PC-9 (cell line): ENCODE measurements at regions not wholly inside any gene's neighbourhood (a gene's known extent, or its start where the extent isn't known, plus 50 kb on each side); places are given as distances from the start of the nearest gene placed in this dataset.

Experiments used
- BruUV-seq: library from RNA; stranded (reverse); fragments of 400-500 nt; replicated peaks from 2 replicates; lab custom pipeline; 2021; lab: Mats Ljungman, UMichigan
- CTCF ChIA-PET: fragments of 300-600 bp; sonication (Branson Sonifier 250); formaldehyde crosslinking; loops from one replicate; lab custom pipeline; 2022; ENCODE audit warnings: antibody characterized with exemption; lab: Charles Lee
- POLR2A ChIA-PET: fragments of 300-600 bp; sonication (Branson Sonifier 250); formaldehyde crosslinking; loops from one replicate; lab custom pipeline; 2022; ENCODE audit warnings: antibody characterized with exemption; ENCODE audit not compliant: unreplicated experiment; lab: Charles Lee
- DNase-seq, 2 experiments: peaks; one replicate each; pipeline versions ENCODE4 v3.0.0 to v3.0.0-alpha.2; 2015 to 2022; ENCODE audit warnings: mixed read lengths in 1 of 2
- H2AFZ ChIP-seq: fragments of 200-600 bp; sonication (generic); 2 replicates; pipeline ENCODE4 v1.8.1; 2017; ENCODE audit warnings: antibody characterized with exemption
- H3F3A ChIP-seq: fragments of 200-600 bp; sonication (generic); 2 replicates; pipeline ENCODE4 v1.8.1; 2017; ENCODE audit warnings: antibody characterized with exemption, mild to moderate bottlenecking, low read depth; ENCODE audit not compliant: insufficient read depth
- H3K27ac ChIP-seq: fragments of 200-600 bp; sonication (generic); 2 replicates; pipeline ENCODE4 v1.6.1; 2016; ENCODE audit warnings: mixed run types
- H3K27me3 ChIP-seq: fragments of 200-600 bp; sonication (generic); 2 replicates; pipeline ENCODE4 v1.6.1; 2016; ENCODE audit warnings: low read depth, mixed run types; ENCODE audit not compliant: insufficient read depth
- H3K36me3 ChIP-seq: fragments of 200-600 bp; sonication (generic); 2 replicates; pipeline ENCODE4 v1.6.1; 2016; ENCODE audit warnings: low read depth, mixed run types
- H3K4me1 ChIP-seq: fragments of 200-600 bp; sonication (generic); replicated peaks from 2 replicates; pipeline ENCODE4 v1.6.1; 2016; ENCODE audit warnings: mixed run types; ENCODE audit not compliant: insufficient read depth
- H3K4me2 ChIP-seq: fragments of 200-600 bp; sonication (generic); 2 replicates; pipeline ENCODE4 v1.6.1; 2017; ENCODE audit warnings: mixed run types
- H3K4me3 ChIP-seq: fragments of 200-600 bp; sonication (generic); 2 replicates; pipeline ENCODE4 v1.6.1; 2016; ENCODE audit warnings: mixed run types
- H3K79me2 ChIP-seq: fragments of 200-600 bp; sonication (generic); 2 replicates; pipeline ENCODE4 v1.6.1; 2017; ENCODE audit warnings: low read depth, mixed run types
- H3K9me2 ChIP-seq: fragments of 200-600 bp; sonication (generic); 2 replicates; pipeline ENCODE4 v1.8.1; 2017; ENCODE audit warnings: mild to moderate bottlenecking; ENCODE audit not compliant: insufficient read depth
- H3K9me3 ChIP-seq: fragments of 200-600 bp; sonication (generic); 2 replicates; pipeline ENCODE4 v1.8.1; 2016; ENCODE audit warnings: low read depth; ENCODE audit not compliant: insufficient read depth
- H4K20me1 ChIP-seq: fragments of 200-600 bp; sonication (generic); 2 replicates; pipeline ENCODE4 v1.8.1; 2017; ENCODE audit not compliant: insufficient read depth
- CTCF ChIP-seq: fragments of 200-600 bp; sonication (generic); conservative IDR thresholded peaks from 2 replicates; pipeline ENCODE4 v1.6.1; 2017; ENCODE audit warnings: mixed run types, antibody characterized with exemption, mild to moderate bottlenecking, moderate library complexity
- EZH2 ChIP-seq: fragments of 200-600 bp; sonication (generic); IDR thresholded peaks from 2 replicates; pipeline ENCODE4 v1.8.0; 2017; ENCODE audit warnings: antibody characterized with exemption, low read depth
- intact Hi-C: fragments of 100-400 bp; cut with micrococcal nuclease; formaldehyde crosslinking; loops from one replicate; pipeline ENCODE4 v1.10.0; 2022; ENCODE audit not compliant: unreplicated experiment

DNA sequence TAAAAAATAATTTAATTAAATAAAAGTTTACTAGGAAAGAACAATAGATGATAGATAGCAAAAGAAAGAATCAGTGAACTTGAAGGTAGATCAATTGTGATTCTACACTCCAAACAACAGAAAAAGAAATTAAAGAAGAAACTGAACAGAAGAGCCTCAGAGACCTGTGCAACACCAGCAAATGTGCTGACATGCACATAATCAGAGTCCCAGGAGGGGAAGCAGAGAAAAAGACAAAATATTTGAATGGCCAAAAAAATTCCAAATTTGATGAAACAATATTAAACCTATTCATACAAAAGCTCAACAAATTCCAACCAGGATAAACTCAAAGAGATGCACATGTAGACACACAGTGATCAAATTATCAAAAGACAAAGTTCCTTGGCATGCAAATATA, 267.5 kb upstream of the OPRM1 start:
- DNase-seq, result no peak
- H3K4me1 ChIP-seq, result no peaks in the 10 kb centered on the region
- H3K9me3 ChIP-seq, result no peaks in the 10 kb centered on the region
- ChIA-PET CTCF (no interaction called here), POLR2A (no interaction called here)
- no peaks in the 10 kb centered on the region for H3K27me3 ChIP-seq
- H3K36me3 ChIP-seq, result no peaks in the 10 kb centered on the region
- intact Hi-C loops, result no loop called here
- no peak overlapping the region for H2AFZ ChIP-seq
- H4K20me1 ChIP-seq, result no peaks in the 10 kb centered on the region
- H3K4me2 ChIP-seq, result no peak overlapping the region
- H3K27ac ChIP-seq, result no peak overlapping the region
- no TSS peak for BruUV-seq
- no peaks in the 10 kb centered on the region for H3K79me2 ChIP-seq
- TF ChIP-seq CTCF (no peak), EZH2 (no peak)
- H3K4me3 ChIP-seq, result no peak overlapping the region
- no peaks in the 10 kb centered on the region for H3K9me2 ChIP-seq
- no peaks in the 10 kb centered on the region for H3F3A ChIP-seq

- H3K79me2 ChIP-seq, result no peaks in the 10 kb centered on the region
Measured at GRCh38 chr6:153767127-153767526, 271.9 kb upstream of the OPRM1 start.

DNA sequence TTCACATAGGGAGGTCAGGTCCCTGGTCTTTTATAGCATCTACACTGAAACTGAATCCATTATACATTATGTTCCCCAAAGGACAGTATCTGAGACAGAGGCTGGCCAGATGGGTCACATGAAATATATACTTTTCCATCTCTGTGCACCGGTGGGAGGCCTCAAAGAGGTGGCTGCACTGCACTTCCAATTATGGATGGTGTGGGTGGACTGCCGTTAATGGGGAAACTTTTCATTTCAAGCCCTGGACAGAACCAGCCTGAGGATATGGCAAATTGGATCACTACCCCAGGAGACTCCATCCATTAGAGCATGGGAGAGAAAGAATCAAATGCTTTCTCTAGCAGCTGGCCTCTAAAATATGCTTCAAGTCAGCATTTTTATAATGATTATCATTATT, 280.5 kb upstream of the OPRM1 start:
- Histone ChIP-seq H3K79me2 (no peaks in the 10 kb centered on the region), H2AFZ (no peak overlapping the region), H4K20me1 (no peaks in the 10 kb centered on the region), H3K9me2 (no peaks in the 10 kb centered on the region), H3K27ac (no peak overlapping the region), H3K36me3 (no peaks in the 10 kb centered on the region), H3F3A (no peaks in the 10 kb centered on the region), H3K4me1 (no peaks in the 10 kb centered on the region), H3K27me3 (no peaks in the 10 kb centered on the region), H3K4me3 (no peak overlapping the region), H3K9me3 (no peaks in the 10 kb centered on the region), H3K4me2 (no peak overlapping the region)
- ChIA-PET CTCF (no interaction called here), POLR2A (no interaction called here)
- DNase-seq, result no peak
- intact Hi-C loops, result no loop called here
- TF ChIP-seq CTCF, result no peak
- TF ChIP-seq EZH2, result no peak
- no TSS peak for BruUV-seq

More at GRCh38 chr6:153767127-153767526, 271.9 kb upstream of the OPRM1 start:
- Histone ChIP-seq H3K4me1 (no peaks in the 10 kb centered on the region), H3K36me3 (no peaks in the 10 kb centered on the region), H3K9me3 (no peaks in the 10 kb centered on the region), H4K20me1 (no peaks in the 10 kb centered on the region), H3K27ac (no peak overlapping the region), H3F3A (no peaks in the 10 kb centered on the region), H2AFZ (no peak overlapping the region), H3K27me3 (no peaks in the 10 kb centered on the region), H3K4me3 (no peak overlapping the region), H3K4me2 (no peak overlapping the region), H3K9me2 (no peaks in the 10 kb centered on the region)
- DNase-seq, result no peak
- CTCF ChIA-PET, result no interaction called here
- intact Hi-C loops, result no loop called here
- no peak for TF ChIP-seq EZH2
- no peak for TF ChIP-seq CTCF
- POLR2A ChIA-PET, result no interaction called here
- BruUV-seq, result no TSS peak
